Right cardiac atrium (tissue), 5 donors: ENCODE measurements at regions not wholly inside any gene's neighbourhood (a gene's known extent, or its start where the extent isn't known, plus 50 kb on each side); places are given as distances from the start of the nearest gene placed in this dataset.
"Not testable (repeated sequence)": the region's sequence is repeated elsewhere in the genome, so short reads cannot be mapped to it uniquely, and the experiment has no call there.

Source experiments
- ATAC-seq, 2 donors: fragments of 200-7000 bp; cut with Tn5 transposase; one replicate each; pipeline versions ENCODE4 v1.8.0 to v1.9.1; 2020; ENCODE audit warnings: moderate library complexity in 2 of 2, mild to moderate bottlenecking in 1 of 2
- DNase-seq, 3 donors: peaks; one replicate each; pipeline ENCODE4 v3.0.0-alpha.2; 2020
- H3K27ac ChIP-seq: one replicate; pipeline ENCODE4 v1.5.1; 2013; ENCODE audit warnings: mild to moderate bottlenecking, low read length, control low read depth, moderate library complexity
- H3K27me3 ChIP-seq: one replicate; pipeline ENCODE4 v1.6.1; 2013; ENCODE audit not compliant: control insufficient read depth, insufficient read depth
- H3K4me1 ChIP-seq: one replicate; pipeline ENCODE4 v1.6.1; 2013; ENCODE audit warnings: low read length; ENCODE audit not compliant: control insufficient read depth, insufficient read depth
- H3K4me3 ChIP-seq: one replicate; pipeline ENCODE4 v1.5.1; 2013; ENCODE audit warnings: low read length, control low read depth
- H3K9me3 ChIP-seq: one replicate; pipeline ENCODE4 v1.6.1; 2013; ENCODE audit warnings: low read length; ENCODE audit not compliant: control insufficient read depth
- WGBS: extraction: QIAGEN DNeasy Blood & Tissue Kit; methylation state at CpG from one replicate; pipeline ENCODE4 v1.1.7; 2013; 5-methylcytosine and 5-hydroxymethylcytosine counted together
- intact Hi-C, 4 donors: fragments of 100-400 bp; cut with DNase I; formaldehyde crosslinking; loops; one replicate each; pipeline versions ENCODE4 v1.11.0 to v1.14.0; 2022 to 2023
- donor health status: healthy with polysubstance abuse.
- donor health status: DM: no; HTN: yes; CAD: no.
- donor health status: DM: no; HTN: no; CAD: no.
- donor health status: DM: no; HTN: yes; CAD: no; lungs with severe emphysema.
- donor health status: DM: yes; HTN: yes; CAD: no.

- H3K27ac ChIP-seq: no peak overlapping the region
- DNase-seq (no peak), ATAC-seq (no peak)
- 49% methylated on average over 4 of the region's 4 CpGs for WGBS
- no peak overlapping the region for H3K4me3 ChIP-seq
- intact Hi-C loops: no loop called here
- H3K27me3 ChIP-seq: no peaks in the 10 kb centered on the region
- H3K4me1 ChIP-seq: no peaks in the 10 kb centered on the region
- no peaks in the 10 kb centered on the region for H3K9me3 ChIP-seq
Measured at GRCh38 chr1:238451781-238452310, 561.1 kb upstream of the ZP4 start.

DNA sequence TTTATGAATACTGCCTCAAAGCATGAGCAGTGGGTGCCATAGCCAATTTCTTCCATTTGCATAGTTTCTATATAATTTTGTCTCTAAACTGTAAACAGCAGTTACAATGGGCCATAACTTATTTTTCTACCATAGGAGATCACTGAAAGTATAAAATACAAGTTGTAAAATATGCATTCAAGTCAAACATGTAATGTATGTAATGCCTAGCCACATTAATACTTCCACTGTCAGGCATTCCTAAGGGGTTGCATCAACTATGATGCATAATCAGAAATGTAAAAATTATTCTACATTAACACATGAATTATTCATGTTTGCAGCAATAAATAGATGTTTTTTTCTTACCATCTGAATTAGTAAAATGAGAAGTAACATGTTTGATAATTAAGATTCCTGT, 560.3 kb upstream of the ZP4 start:
- Histone ChIP-seq H3K27me3 (no peaks in the 10 kb centered on the region), H3K27ac (no peak overlapping the region), H3K4me3 (no peak overlapping the region), H3K9me3 (no peaks in the 10 kb centered on the region), H3K4me1 (no peaks in the 10 kb centered on the region)
- intact Hi-C loops: no loop called here
- no peak for DNase-seq
- no peak for ATAC-seq

DNA sequence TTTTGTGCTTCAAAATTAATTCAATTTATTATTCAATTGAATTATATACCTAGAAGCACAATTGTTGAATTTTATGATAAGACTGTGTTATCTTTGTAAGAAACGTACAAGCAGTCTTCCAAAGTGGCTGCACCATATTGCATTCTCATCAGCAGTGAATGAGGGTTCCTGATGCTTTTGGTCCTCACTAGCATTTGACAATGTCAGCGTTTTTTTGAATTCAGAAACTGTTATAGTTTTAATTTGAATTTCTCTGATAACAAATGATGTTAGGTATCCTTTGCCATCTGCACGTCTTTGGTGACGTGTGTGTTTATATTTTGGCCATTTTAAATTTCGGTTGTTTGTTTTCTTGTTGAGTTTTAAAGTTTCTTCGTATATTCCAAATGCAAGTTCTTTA, 553.0 kb upstream of the ZP4 start:
- DNase-seq (no peak), ATAC-seq (no peak)
- Histone ChIP-seq H3K27me3 (no peaks in the 10 kb centered on the region), H3K4me3 (no peak overlapping the region), H3K9me3 (no peaks in the 10 kb centered on the region), H3K27ac (no peak overlapping the region), H3K4me1 (no peaks in the 10 kb centered on the region)
- intact Hi-C loops: no loop called here
- WGBS: 63% methylated on average over 6 of the region's 6 CpGs

GRCh38 chr1:238439511-238439910, 548.8 kb upstream of the ZP4 start:
- Histone ChIP-seq H3K4me1 (no peaks in the 10 kb centered on the region), H3K27me3 (no peaks in the 10 kb centered on the region), H3K4me3 (no peak overlapping the region), H3K27ac (no peak overlapping the region), H3K9me3 (no peaks in the 10 kb centered on the region)
- DNase-seq: no peak
- intact Hi-C loops: no loop called here
- no peak for ATAC-seq

- Histone ChIP-seq H3K4me3 (no peak overlapping the region), H3K27ac (no peak overlapping the region), H3K4me1 (no peaks in the 10 kb centered on the region), H3K9me3 (no peaks in the 10 kb centered on the region), H3K27me3 (no peaks in the 10 kb centered on the region)
- 48% methylated on average over 5 of the region's 5 CpGs for WGBS
- intact Hi-C loops: no loop called here
- ATAC-seq (no peak), DNase-seq (no peak)
Measured at GRCh38 chr1:238438311-238439270, 547.9 kb upstream of the ZP4 start.

DNA sequence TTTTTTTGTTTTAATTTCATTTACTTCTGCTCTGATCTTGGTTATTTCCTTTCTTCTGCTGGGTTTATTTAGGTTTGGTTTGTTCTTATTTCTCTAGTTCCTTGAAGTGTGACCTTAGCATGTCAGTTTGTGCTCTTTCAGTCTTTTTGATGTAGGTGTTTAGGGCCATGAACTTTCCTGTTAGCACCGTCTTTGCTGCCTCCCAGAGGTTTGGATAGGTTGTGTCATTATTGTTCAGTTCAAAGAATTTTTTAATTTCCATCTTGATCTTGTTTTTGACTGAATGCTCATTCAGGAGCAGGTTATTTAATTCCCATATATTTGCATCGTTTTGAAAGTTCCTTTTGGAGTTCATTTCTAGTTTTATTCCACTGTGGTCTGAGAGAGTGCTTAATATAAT, 539.0 kb upstream of the ZP4 start:
- H3K9me3 ChIP-seq, H3K4me3 ChIP-seq, H3K27ac ChIP-seq, intact Hi-C loops, DNase-seq, H3K27me3 ChIP-seq, H3K4me1 ChIP-seq, ATAC-seq: not testable (repeated sequence)
- WGBS: 64% methylated on average over 2 of the region's 2 CpGs

DNA sequence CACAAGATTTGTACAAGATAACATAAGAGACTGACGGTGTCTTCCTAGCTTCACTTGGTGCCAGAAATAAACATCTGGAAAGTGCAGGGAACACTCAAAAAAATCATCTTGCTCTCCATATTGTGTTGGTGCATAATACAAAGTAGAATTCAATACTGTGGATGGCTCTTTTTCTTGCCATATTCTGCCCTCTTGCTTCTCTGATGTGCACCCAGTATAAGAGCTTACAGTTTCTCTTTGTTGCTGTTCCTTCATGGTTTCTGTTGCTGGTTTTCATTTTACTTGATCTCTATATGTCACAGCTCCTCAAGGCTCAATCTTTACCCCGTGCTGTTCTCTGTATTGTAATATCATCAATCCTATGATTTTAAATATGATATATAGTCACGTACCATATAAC, 528.5 kb upstream of the ZP4 start:
- Histone ChIP-seq H3K27ac (no peak overlapping the region), H3K27me3 (no peaks in the 10 kb centered on the region), H3K9me3 (no peaks in the 10 kb centered on the region), H3K4me1 (no peaks in the 10 kb centered on the region), H3K4me3 (no peak overlapping the region)
- WGBS: 52% methylated on average over 3 of the region's 3 CpGs
- intact Hi-C loops: no loop called here
- ATAC-seq (no peak), DNase-seq (no peak)

GRCh38 chr1:238409932-238410331, 519.2 kb upstream of the ZP4 start:
- H3K4me1 ChIP-seq: no peaks in the 10 kb centered on the region
- DNase-seq (no peak), ATAC-seq (no peak)
- H3K27me3 ChIP-seq: no peaks in the 10 kb centered on the region
- no peak overlapping the region for H3K27ac ChIP-seq
- H3K4me3 ChIP-seq: no peak overlapping the region
- H3K9me3 ChIP-seq: no peaks in the 10 kb centered on the region
- intact Hi-C loops: no loop called here
- WGBS: 57% methylated on average over 5 of the region's 5 CpGs

DNA sequence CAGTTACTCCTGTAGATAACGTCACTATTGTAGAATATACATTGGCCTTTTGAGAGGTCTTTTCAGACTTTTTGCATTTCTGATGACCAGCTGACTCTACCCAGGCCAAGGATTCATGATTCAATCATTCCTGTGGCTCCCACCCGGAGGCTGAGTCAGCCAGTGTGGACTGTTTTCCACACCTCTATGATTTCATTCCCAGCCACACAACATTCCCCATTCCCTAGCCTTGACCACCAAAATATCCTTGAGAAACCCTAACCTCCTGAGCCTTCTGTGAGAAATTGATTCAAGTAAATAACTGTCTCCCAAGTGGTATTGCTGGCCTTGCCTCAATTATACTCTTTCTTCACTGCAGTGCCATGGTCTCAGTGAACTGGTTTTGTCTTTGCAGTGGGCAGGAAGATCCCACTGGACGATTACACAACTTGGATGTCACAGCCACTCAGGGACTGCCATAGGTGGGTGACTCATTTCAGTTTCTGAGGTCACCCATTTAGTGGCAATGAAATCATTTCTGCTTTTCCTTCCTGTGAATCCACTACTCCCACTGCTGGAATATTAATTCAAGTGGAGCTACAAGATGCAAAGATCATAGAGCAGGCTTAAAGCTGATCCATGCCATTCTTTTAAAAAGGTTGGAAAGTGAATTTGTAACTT, 518.6 kb upstream of the ZP4 start:
- H3K4me3 ChIP-seq: no peak overlapping the region
- intact Hi-C loops: no loop called here
- no peaks in the 10 kb centered on the region for H3K4me1 ChIP-seq
- no peaks in the 10 kb centered on the region for H3K27me3 ChIP-seq
- no peak for DNase-seq
- no peaks in the 10 kb centered on the region for H3K9me3 ChIP-seq
- H3K27ac ChIP-seq: no peak overlapping the region
- 66% methylated on average over 3 of the region's 3 CpGs for WGBS
- ATAC-seq: no peak

DNA sequence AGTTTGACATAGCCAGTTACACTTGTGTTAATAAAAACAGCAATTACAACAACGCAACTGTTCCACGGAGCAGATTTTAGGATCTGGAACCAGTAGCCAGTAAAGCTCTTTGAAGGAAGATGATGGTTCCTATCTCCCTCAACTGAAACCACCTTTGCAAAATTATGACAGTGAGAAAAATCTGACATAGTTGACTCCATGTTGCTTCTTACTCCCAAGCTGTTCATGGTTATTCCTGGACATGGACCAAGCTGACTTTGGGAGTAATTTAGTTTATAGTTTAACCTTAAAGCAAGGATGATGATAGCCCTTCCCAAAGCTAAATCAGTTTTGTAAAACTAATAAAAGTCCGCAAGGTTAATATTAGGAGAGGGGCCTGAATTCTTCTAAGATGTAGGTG, 518.0 kb upstream of the ZP4 start:
- no peak for ATAC-seq
- intact Hi-C loops: no loop called here
- WGBS: 87% methylated on average over 3 of the region's 3 CpGs

DNA sequence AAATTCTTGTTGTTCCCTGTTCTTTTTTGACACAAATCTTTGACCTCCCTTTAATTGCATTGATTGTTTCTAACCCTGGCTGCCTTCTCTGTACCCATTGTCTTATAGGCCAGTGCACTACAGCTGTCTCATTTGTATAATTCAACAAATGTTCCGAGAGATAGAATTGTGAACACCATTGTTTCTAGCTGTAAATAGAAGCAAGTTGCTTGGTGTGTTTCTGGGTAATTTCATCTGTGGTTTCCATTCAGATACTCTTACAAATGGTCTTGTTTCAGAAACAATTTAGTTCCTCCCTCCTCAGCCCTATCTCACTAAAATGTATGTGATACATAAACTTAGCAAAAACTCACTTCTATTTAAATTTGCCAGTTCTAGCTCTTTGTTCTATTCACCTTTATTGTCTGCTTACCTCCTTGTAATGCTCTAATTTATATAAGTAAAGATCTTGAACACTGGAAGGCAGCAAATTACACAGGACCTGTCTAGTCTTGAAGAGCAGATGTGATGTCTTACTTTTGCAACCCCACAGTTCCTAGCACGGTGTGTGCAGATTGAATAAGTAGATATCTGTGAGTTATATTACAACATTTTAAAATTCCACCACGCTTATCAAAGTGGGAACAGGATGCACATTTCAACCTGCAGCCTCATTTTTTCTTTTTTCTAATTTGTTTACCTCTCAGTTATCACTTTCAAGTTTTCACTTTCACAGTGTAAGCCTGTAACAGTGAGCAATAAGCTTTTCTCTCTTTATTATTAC, 515.6 kb upstream of the ZP4 start:
- no peak for ATAC-seq
- no peaks in the 10 kb centered on the region for H3K9me3 ChIP-seq
- H3K27ac ChIP-seq: no peak overlapping the region
- WGBS: 62% methylated on average over 3 of the region's 3 CpGs
- intact Hi-C loops: no loop called here
- no peaks in the 10 kb centered on the region for H3K27me3 ChIP-seq
- DNase-seq: no peak
- no peaks in the 10 kb centered on the region for H3K4me1 ChIP-seq
- no peak overlapping the region for H3K4me3 ChIP-seq

More for the DNA sequence above, 518.0 kb upstream of the ZP4 start:
- H3K27ac ChIP-seq: no peak overlapping the region
- DNase-seq: no peak
- H3K27me3 ChIP-seq: no peaks in the 10 kb centered on the region
- no peak overlapping the region for H3K4me3 ChIP-seq
- H3K9me3 ChIP-seq: no peaks in the 10 kb centered on the region
- H3K4me1 ChIP-seq: no peaks in the 10 kb centered on the region
